Left ventricle myocardium inferior (tissue), 1 donor: ENCODE measurements at regions not wholly inside any gene's neighbourhood (a gene's known extent, or its start where the extent isn't known, plus 50 kb on each side); places are given as distances from the start of the nearest gene placed in this dataset.
A peak's percentile ranks its signal among the peaks of the same experiment; 100 is the strongest.

Source experiments
- DNase-seq: peaks from one replicate; pipeline ENCODE4 v3.0.0-alpha.2; 2020
- H3K27ac ChIP-seq: fragments of 200-600 bp; replicated peaks from 2 replicates; pipeline ENCODE4 v1.8.0; 2021
- H3K27me3 ChIP-seq: fragments of 200-600 bp; 2 replicates; pipeline ENCODE4 v1.8.0; 2021; ENCODE audit warnings: low read depth
- H3K36me3 ChIP-seq: fragments of 200-600 bp; 2 replicates; pipeline ENCODE4 v1.8.0; 2021
- H3K4me1 ChIP-seq: fragments of 200-600 bp; 2 replicates; pipeline ENCODE4 v1.8.0; 2021
- H3K4me3 ChIP-seq: fragments of 200-600 bp; 2 replicates; pipeline ENCODE4 v1.8.0; 2021; ENCODE audit warnings: mild to moderate bottlenecking, moderate library complexity
- H3K9me3 ChIP-seq: fragments of 200-600 bp; replicated peaks from 2 replicates; pipeline ENCODE4 v1.8.0; 2021
- CTCF ChIP-seq: fragments of 200-600 bp; IDR thresholded peaks from 2 replicates; pipeline ENCODE4 v1.8.0; 2021; ENCODE audit warnings: antibody characterized with exemption, mild to moderate bottlenecking, borderline replicate concordance
- intact Hi-C: fragments of 100-400 bp; cut with micrococcal nuclease; formaldehyde crosslinking; loops from one replicate; pipeline ENCODE4 v1.11.0; 2022
- donor health status: DM: no; HTN: yes; CAD: no; lungs with severe emphysema.

DNA sequence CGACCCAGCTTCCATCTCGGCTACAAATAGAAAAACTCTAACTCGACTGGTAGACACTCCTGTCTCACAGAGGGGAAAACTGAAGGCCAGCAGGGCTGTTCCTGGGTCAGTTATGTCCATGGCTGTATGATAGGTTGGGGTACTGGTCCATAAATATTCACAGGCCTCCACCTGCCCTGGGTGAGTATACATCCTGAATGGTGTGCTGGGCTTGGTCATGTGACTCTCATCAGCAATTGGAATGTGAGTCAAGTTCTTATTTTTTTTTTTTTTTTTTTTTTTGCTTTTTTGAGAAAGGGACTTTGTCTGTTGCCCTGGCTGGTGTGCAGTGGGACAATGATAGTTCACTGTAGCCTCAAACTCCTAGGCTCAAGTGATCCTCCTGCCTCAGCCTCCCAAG, 58.3 kb upstream of the NEK6 start:
- Histone ChIP-seq H3K4me1 (peaks cover 5% of the 10 kb centered on the region), H3K4me3 (no peak overlapping the region), H3K27ac (no peak overlapping the region), H3K36me3 (no peaks in the 10 kb centered on the region), H3K27me3 (no peaks in the 10 kb centered on the region), H3K9me3 (peaks cover 25% of the 10 kb centered on the region)
- intact Hi-C loops: no loop called here
- no peak for DNase-seq
- no peak for TF ChIP-seq CTCF

DNA sequence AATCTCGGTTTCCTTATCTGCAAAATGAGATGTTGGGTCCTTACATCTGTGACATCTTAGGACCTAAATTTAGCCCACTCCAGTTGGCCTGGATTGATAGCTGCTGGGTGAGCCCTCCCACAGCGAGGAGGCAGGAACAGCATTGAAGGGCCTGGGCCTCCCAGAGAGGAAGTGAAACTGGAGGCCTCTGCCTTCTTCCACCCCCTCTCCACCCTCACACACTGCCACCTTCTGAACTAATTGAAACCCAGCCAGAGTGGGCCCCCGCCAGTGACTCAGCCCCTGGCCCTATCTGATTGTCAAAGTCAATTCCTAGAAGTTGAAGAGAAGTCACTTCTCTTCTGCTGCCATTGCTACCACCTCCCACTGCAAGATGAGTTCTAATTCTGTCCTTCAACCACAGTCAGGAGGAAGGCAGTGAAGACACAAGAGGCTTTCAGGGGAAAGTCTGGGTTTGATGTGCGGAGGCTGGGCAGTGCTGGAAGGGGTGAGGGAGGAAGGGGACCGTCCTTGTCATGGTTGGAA, 55.2 kb upstream of the NEK6 start:
- Histone ChIP-seq H3K4me3 (no peak overlapping the region), H3K27me3 (no peaks in the 10 kb centered on the region), H3K4me1 (peaks cover 5% of the 10 kb centered on the region), H3K9me3 (no peaks in the 10 kb centered on the region), H3K36me3 (no peaks in the 10 kb centered on the region), H3K27ac (no peak overlapping the region)
- TF ChIP-seq CTCF: no peak
- peak; percentile 51 for DNase-seq
- intact Hi-C loops: no loop called here

DNA sequence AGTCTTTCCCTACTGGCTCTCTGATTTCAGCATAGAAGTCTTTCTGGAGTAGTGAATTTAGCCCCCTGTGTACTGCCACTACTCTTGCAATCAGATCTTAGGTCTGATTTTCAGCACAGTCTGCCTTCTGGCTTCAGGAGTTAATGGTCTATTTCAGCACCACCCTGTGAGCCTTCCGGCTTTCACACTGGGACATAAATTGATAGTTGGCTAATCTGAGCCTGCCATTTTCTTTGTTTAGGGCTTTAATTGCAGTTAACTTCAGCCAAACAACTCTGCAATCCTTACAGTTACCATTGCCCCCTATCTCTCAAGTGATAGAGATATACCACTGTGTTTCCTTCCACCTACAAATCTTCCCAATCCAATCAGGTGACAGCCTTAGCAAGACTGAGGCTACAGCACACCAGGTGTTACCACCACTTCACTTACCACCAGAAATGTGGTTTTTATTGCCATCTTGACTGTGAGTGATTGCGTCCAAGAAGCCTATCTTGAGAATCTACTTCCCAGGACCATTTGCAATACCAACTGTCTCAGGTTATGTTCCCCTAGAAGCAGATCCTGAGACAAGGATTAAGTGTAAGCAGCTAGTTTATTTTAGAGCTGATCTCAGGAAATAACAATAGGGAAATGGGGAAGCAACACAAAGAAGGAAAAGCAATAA, 51.9 kb upstream of the NEK6 start:
- intact Hi-C loops: no loop called here
- Histone ChIP-seq H3K4me3 (no peak overlapping the region), H3K36me3 (no peaks in the 10 kb centered on the region), H3K4me1 (peaks cover under 1% of the 10 kb centered on the region), H3K9me3 (no peaks in the 10 kb centered on the region), H3K27ac (no peak overlapping the region), H3K27me3 (peaks cover 5% of the 10 kb centered on the region)
- no peak for TF ChIP-seq CTCF
- DNase-seq: no peak

DNA sequence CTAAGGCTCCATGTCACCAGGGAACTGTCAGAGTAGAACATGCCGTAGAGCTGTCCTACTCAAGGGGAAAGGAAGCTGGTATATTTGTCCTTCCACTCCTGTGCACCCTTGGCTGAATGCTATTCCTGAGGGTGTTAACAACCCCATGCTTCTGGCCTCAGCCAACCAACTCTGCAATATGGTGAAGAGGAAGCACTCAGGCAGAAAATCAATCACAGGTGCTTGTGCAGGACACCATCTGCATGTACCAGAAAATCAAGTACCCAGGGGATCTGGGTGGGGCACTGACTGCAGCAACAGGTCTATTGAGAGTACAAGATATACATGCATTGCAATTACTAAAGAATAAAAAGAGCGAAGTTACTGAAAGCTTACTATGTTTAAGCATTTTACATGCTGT, 51.4 kb upstream of the NEK6 start:
- Histone ChIP-seq H3K27me3 (peaks cover 5% of the 10 kb centered on the region), H3K4me3 (no peak overlapping the region), H3K27ac (no peak overlapping the region), H3K36me3 (no peaks in the 10 kb centered on the region), H3K9me3 (no peaks in the 10 kb centered on the region), H3K4me1 (no peaks in the 10 kb centered on the region)
- no peak for TF ChIP-seq CTCF
- no peak for DNase-seq
- intact Hi-C loops: no loop called here
